Esophagus squamous epithelium (tissue), 4 donors: ENCODE measurements at regions not wholly inside any gene's neighbourhood (a gene's known extent, or its start where the extent isn't known, plus 50 kb on each side); places are given as distances from the start of the nearest gene placed in this dataset.

Experiments used
- POLR2A ChIP-seq, 4 donors: fragments of 450-650 bp; IDR thresholded peaks; one replicate each; pipeline ENCODE4 v1.6.1; 2017; ENCODE audit warnings: antibody characterized with exemption in 4 of 4, mild to moderate bottlenecking in 4 of 4, moderate library complexity in 3 of 4
- TF ChIP-seq, protein P1 (sequence below), 6 experiments: fragments of 450-650 bp in 4 of 6; fragments of 200-600 bp in 2 of 6; sonication (generic) in 2 of 6; IDR thresholded peaks; one replicate each; pipeline ENCODE4 v1.5.1; 2016 to 2019; ENCODE audit warnings: antibody characterized with exemption in 6 of 6, mild to moderate bottlenecking in 4 of 6, moderate library complexity in 4 of 6

DNA sequence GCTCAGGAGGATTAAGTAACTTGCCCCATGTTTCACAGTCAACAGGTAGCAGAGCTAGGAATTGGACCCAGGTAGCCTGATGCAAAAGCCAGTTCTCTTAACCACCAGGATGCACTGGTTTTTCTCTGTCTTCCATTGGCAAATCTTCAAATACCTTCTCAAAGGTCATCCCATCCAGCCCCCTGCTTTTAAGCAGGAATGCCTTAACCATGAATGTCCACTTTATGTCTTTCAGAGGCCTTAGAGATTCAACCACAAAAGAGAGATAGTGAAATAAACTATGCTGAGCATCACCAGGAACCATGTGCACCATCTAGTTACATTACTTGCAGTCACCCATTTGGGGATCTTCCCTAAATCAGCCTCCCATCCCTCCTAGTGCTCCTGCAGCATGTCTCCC, 94.3 kb downstream of the C17orf67 start:
- TF ChIP-seq, protein P1, sequence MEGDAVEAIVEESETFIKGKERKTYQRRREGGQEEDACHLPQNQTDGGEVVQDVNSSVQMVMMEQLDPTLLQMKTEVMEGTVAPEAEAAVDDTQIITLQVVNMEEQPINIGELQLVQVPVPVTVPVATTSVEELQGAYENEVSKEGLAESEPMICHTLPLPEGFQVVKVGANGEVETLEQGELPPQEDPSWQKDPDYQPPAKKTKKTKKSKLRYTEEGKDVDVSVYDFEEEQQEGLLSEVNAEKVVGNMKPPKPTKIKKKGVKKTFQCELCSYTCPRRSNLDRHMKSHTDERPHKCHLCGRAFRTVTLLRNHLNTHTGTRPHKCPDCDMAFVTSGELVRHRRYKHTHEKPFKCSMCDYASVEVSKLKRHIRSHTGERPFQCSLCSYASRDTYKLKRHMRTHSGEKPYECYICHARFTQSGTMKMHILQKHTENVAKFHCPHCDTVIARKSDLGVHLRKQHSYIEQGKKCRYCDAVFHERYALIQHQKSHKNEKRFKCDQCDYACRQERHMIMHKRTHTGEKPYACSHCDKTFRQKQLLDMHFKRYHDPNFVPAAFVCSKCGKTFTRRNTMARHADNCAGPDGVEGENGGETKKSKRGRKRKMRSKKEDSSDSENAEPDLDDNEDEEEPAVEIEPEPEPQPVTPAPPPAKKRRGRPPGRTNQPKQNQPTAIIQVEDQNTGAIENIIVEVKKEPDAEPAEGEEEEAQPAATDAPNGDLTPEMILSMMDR (IDR thresholded peaks at IDR 0.05) = no peak
- no peak for TF ChIP-seq POLR2A (IDR thresholded peaks at IDR 0.05)
